Small intestine (tissue), 7 donors: ENCODE measurements at regions not wholly inside any gene's neighbourhood (a gene's known extent, or its start where the extent isn't known, plus 50 kb on each side); places are given as distances from the start of the nearest gene placed in this dataset.

Source experiments
- DNase-seq, 2 donors: peaks; one replicate each; pipeline versions ENCODE4 v3.0.0 to v3.0.0-alpha.2; 2013
- FAIRE-seq: peaks from 2 replicates; lab custom pipeline; 2012; peaks lifted over from hg19 to GRCh38; lab: Jason Lieb, UNC
- H3K27ac ChIP-seq, 3 donors: one replicate each; pipeline ENCODE4 v1.5.1; 2013; ENCODE audit warnings: low read length in 2 of 3, mild to moderate bottlenecking in 2 of 3, control low read depth in 1 of 3, inconsistent platforms in 1 of 3, low read depth in 1 of 3, moderate library complexity in 1 of 3
- H3K27me3 ChIP-seq, 3 donors: one replicate each; pipeline ENCODE4 v1.6.1; 2013; ENCODE audit warnings: low read length in 3 of 3, inconsistent platforms in 1 of 3; ENCODE audit not compliant: control insufficient read depth in 3 of 3, insufficient read depth in 3 of 3
- H3K36me3 ChIP-seq, 3 donors: one replicate each; pipeline ENCODE4 v1.6.1; 2013; ENCODE audit warnings: low read length in 3 of 3, inconsistent platforms in 1 of 3, low read depth in 1 of 3, mild to moderate bottlenecking in 1 of 3, moderate library complexity in 1 of 3; ENCODE audit not compliant: control insufficient read depth in 3 of 3, insufficient read depth in 2 of 3
- H3K4me1 ChIP-seq, 3 donors: one replicate each; pipeline ENCODE4 v1.6.1; 2013; ENCODE audit warnings: low read length in 2 of 3, inconsistent platforms in 1 of 3, low read depth in 1 of 3, mild to moderate bottlenecking in 1 of 3, moderate library complexity in 1 of 3; ENCODE audit not compliant: control insufficient read depth in 3 of 3, insufficient read depth in 2 of 3
- H3K4me3 ChIP-seq, 3 donors: one replicate each; pipeline ENCODE4 v1.5.1; 2013; ENCODE audit warnings: low read length in 3 of 3, control low read depth in 1 of 3, inconsistent platforms in 1 of 3, low read depth in 1 of 3, mild to moderate bottlenecking in 1 of 3, moderate library complexity in 1 of 3
- H3K9me3 ChIP-seq, 2 donors: one replicate each; pipeline ENCODE4 v1.6.1; 2013; ENCODE audit warnings: low read depth in 1 of 2, low read length in 1 of 2; ENCODE audit not compliant: control insufficient read depth in 2 of 2, insufficient read depth in 1 of 2
- WGBS, 3 donors: extraction: QIAGEN DNeasy Blood & Tissue Kit; methylation state at CpG; one replicate each; pipeline ENCODE4 v1.1.7; 2013; 5-methylcytosine and 5-hydroxymethylcytosine counted together
- donor health status: healthy with polysubstance abuse.
- donor health status: control.
- donor health status: control.
- donor health status: Bipolar disorder and iron deficiency.
- donor health status: healthy.

GRCh38 chr7:98464558-98464940 is 63.7 kb upstream of the BAIAP2L1 start:
- FAIRE-seq, result no peak
- no peak overlapping the region for H3K27ac ChIP-seq
- no peak overlapping the region for H3K4me3 ChIP-seq
- 69 to 82% (median 73%) methylated on average over 4 of the region's 4 CpGs for WGBS, 3 donors
- no peaks in the 10 kb centered on the region for H3K4me1 ChIP-seq
- no peaks in the 10 kb centered on the region for H3K36me3 ChIP-seq
- peaks cover 0 to 3% of the 10 kb centered on the region in 2 donors for H3K9me3 ChIP-seq
- DNase-seq, result no peak
- H3K27me3 ChIP-seq, result peaks cover 0 to 5% (median 0%) of the 10 kb centered on the region in 3 donors

- 60 to 64% (median 62%) methylated on average over 9 of the region's 9 CpGs for WGBS, 3 donors
- Histone ChIP-seq H3K36me3 (no peaks in the 10 kb centered on the region), H3K9me3 (peaks cover 0 to 3% of the 10 kb centered on the region in 2 donors), H3K4me1 (no peaks in the 10 kb centered on the region), H3K27me3 (peaks cover 0 to 2% (median 0%) of the 10 kb centered on the region in 3 donors), H3K4me3 (no peak overlapping the region), H3K27ac (no peak overlapping the region)
- FAIRE-seq (no peak), DNase-seq (no peak)
Measured at GRCh38 chr7:98463837-98464557, 63.1 kb upstream of the BAIAP2L1 start.

- no peak overlapping the region for H3K4me3 ChIP-seq
- no peaks in the 10 kb centered on the region for H3K4me1 ChIP-seq
- DNase-seq (no peak), FAIRE-seq (no peak)
- H3K9me3 ChIP-seq, result peaks cover 0 to 3% of the 10 kb centered on the region in 2 donors
- 64 to 69% (median 65%) methylated on average over 9 of the region's 9 CpGs for WGBS, 3 donors
- H3K36me3 ChIP-seq, result no peaks in the 10 kb centered on the region
- H3K27ac ChIP-seq, result no peak overlapping the region
- H3K27me3 ChIP-seq, result peaks cover 0 to 2% (median under 1%) of the 10 kb centered on the region in 3 donors
Measured at GRCh38 chr7:98462911-98463633, 62.2 kb upstream of the BAIAP2L1 start.

GRCh38 chr7:98460902-98461301 is 60.0 kb upstream of the BAIAP2L1 start:
- no peak for DNase-seq
- WGBS, 3 donors, result 79 to 85% (median 81%) methylated on average over 3 of the region's 3 CpGs
- no peak for FAIRE-seq
- H3K4me1 ChIP-seq, result no peaks in the 10 kb centered on the region
- H3K9me3 ChIP-seq, result no peaks in the 10 kb centered on the region
- H3K4me3 ChIP-seq, result no peak overlapping the region
- H3K27ac ChIP-seq, result no peak overlapping the region
- peaks cover 0 to 2% (median 0%) of the 10 kb centered on the region in 3 donors for H3K27me3 ChIP-seq
- H3K36me3 ChIP-seq, result no peaks in the 10 kb centered on the region

- no peak for DNase-seq
- Histone ChIP-seq H3K4me3 (no peak overlapping the region), H3K27ac (no peak overlapping the region), H3K36me3 (no peaks in the 10 kb centered on the region), H3K4me1 (no peaks in the 10 kb centered on the region), H3K9me3 (no peaks in the 10 kb centered on the region), H3K27me3 (peaks cover 0 to 2% (median 0%) of the 10 kb centered on the region in 3 donors)
- 60 to 72% (median 70%) methylated on average over 4 of the region's 4 CpGs for WGBS, 3 donors
- no peak for FAIRE-seq
Measured at GRCh38 chr7:98459529-98459928, 58.6 kb upstream of the BAIAP2L1 start.

GRCh38 chr7:98458090-98458875 is 57.4 kb upstream of the BAIAP2L1 start:
- no peak overlapping the region for H3K27ac ChIP-seq
- H3K4me3 ChIP-seq, result no peak overlapping the region
- 77 to 80% (median 77%) methylated on average over 15 to 16 of the region's 16 CpGs for WGBS, 3 donors

GRCh38 chr7:98456866-98457265 is 56.0 kb upstream of the BAIAP2L1 start:
- H3K27ac ChIP-seq, result no peak overlapping the region
- WGBS, 3 donors, result 85 to 87% (median 86%) methylated on average over 6 of the region's 6 CpGs
- FAIRE-seq (no peak), DNase-seq (no peak)
- H3K27me3 ChIP-seq, result peaks cover 0 to 2% (median 0%) of the 10 kb centered on the region in 3 donors
- H3K4me3 ChIP-seq, result no peak overlapping the region
- no peaks in the 10 kb centered on the region for H3K4me1 ChIP-seq
- peaks cover 0 to 8% of the 10 kb centered on the region in 2 donors for H3K9me3 ChIP-seq
- H3K36me3 ChIP-seq, result no peaks in the 10 kb centered on the region

More at GRCh38 chr7:98458090-98458875, 57.4 kb upstream of the BAIAP2L1 start:
- no peaks in the 10 kb centered on the region for H3K9me3 ChIP-seq
- DNase-seq (no peak), FAIRE-seq (no peak)
- peaks cover 0 to 2% (median 0%) of the 10 kb centered on the region in 3 donors for H3K27me3 ChIP-seq
- H3K4me1 ChIP-seq, result no peaks in the 10 kb centered on the region
- H3K36me3 ChIP-seq, result no peaks in the 10 kb centered on the region

- Histone ChIP-seq H3K4me3 (no peak overlapping the region), H3K36me3 (no peaks in the 10 kb centered on the region), H3K27ac (no peak overlapping the region), H3K9me3 (peaks cover 0 to 8% of the 10 kb centered on the region in 2 donors), H3K27me3 (no peaks in the 10 kb centered on the region), H3K4me1 (no peaks in the 10 kb centered on the region)
- no peak for FAIRE-seq
- 93 to 96% (median 95%) methylated on average over 9 of the region's 9 CpGs for WGBS, 3 donors
- no peak for DNase-seq
Measured at GRCh38 chr7:98452791-98453190, 51.9 kb upstream of the BAIAP2L1 start.
